D721Med (cell line): ENCODE measurements at regions not wholly inside any gene's neighbourhood (a gene's known extent, or its start where the extent isn't known, plus 50 kb on each side); places are given as distances from the start of the nearest gene placed in this dataset.

Source experiments
- DNase-seq: peaks from one replicate; pipeline ENCODE4 v3.0.0; 2011; ENCODE audit warnings: low spot score; ENCODE audit not compliant: insufficient read length
- FAIRE-seq: peaks from 2 replicates; lab custom pipeline; 2011; peaks lifted over from hg19 to GRCh38; lab: Jason Lieb, UNC
- TF ChIP-seq, protein P1 (sequence below): IDR thresholded peaks from 2 replicates; pipeline ENCODE4 v1.5.1; 2012; ENCODE audit warnings: mild to moderate bottlenecking, control low read depth; ENCODE audit not compliant: insufficient read depth; ENCODE audit errors: missing control alignments

DNA sequence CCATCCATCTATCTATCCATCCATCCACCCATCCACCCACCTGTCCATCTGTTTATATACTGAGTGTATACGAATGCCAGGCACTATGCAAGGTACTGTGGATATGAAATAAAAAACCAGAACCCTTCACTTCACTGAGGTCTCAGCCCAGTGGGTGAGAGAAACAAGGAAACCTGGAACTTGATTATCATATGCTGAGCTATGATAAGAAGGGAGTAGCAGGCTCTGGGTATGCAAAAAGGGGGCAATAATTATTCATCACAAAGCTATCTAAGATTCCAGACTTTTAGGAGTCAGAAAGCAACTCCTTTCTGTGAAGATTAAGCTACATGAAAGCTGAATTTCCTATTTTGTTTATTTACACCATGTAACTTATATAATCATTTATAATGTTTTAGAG is 327.7 kb upstream of the IL12A start:
- no peak for FAIRE-seq
- no peak for DNase-seq
- TF ChIP-seq, protein P1, sequence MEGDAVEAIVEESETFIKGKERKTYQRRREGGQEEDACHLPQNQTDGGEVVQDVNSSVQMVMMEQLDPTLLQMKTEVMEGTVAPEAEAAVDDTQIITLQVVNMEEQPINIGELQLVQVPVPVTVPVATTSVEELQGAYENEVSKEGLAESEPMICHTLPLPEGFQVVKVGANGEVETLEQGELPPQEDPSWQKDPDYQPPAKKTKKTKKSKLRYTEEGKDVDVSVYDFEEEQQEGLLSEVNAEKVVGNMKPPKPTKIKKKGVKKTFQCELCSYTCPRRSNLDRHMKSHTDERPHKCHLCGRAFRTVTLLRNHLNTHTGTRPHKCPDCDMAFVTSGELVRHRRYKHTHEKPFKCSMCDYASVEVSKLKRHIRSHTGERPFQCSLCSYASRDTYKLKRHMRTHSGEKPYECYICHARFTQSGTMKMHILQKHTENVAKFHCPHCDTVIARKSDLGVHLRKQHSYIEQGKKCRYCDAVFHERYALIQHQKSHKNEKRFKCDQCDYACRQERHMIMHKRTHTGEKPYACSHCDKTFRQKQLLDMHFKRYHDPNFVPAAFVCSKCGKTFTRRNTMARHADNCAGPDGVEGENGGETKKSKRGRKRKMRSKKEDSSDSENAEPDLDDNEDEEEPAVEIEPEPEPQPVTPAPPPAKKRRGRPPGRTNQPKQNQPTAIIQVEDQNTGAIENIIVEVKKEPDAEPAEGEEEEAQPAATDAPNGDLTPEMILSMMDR: no peak

DNA sequence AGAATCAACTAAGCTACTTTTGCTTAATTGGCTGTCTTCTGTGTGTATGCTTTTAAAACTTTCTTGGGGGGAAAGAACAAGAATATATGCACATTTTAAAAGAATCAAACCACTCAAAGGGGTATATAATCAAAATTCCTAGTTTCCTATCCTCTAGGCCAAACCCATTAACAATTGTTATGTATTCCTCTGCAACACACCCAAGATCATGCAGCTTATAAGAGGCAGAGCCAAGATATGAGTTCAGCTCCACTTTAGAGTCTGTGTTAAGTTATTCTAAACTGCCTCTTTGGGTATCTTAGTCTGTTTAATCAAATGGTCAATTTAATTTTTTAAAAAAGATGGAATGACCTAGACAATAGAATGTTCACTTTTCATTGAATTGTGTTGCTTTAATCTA is 326.1 kb upstream of the IL12A start:
- FAIRE-seq (no peak), DNase-seq (no peak)
- TF ChIP-seq, protein P1: no peak

DNA sequence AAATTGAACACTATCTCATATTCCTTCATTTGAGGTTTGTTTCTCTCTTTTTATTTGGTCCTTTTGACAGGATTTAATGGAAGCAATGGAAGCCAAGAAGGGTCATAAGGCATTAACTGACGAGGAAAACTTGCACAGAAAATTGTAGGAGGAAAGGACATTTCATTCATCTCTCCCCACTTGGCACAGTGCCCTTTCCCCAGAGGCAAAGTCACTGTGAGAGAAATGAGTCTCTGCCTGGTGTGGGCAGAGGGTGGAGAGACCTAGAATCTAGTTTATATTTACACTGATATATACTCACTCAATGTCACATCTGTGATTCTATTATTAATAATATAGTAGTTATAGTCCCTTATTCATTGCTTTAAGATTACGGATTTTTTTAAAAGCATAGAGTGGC is 324.6 kb upstream of the IL12A start:
- no peak for DNase-seq
- TF ChIP-seq, protein P1: no peak
- no peak for FAIRE-seq

- FAIRE-seq: no peak
- TF ChIP-seq, protein P1: no peak
- DNase-seq: no peak
These were observed 324.0 kb upstream of the IL12A start for GRCh38 chr3:159664653-159665052.

- TF ChIP-seq, protein P1: no peak
- FAIRE-seq: no peak
These were observed 321.4 kb upstream of the IL12A start for GRCh38 chr3:159667261-159667660.

GRCh38 chr3:159668461-159668860 is 320.2 kb upstream of the IL12A start:
- TF ChIP-seq, protein P1: no peak
- no peak for DNase-seq
- FAIRE-seq: no peak

More at GRCh38 chr3:159667261-159667660, 321.4 kb upstream of the IL12A start:
- DNase-seq: no peak

GRCh38 chr3:159668990-159669476 is 319.6 kb upstream of the IL12A start:
- TF ChIP-seq, protein P1: no peak
- no peak for FAIRE-seq
- no peak for DNase-seq
